ENCODE measurements at regions not wholly inside any gene's neighbourhood (a gene's known extent, or its start where the extent isn't known, plus 50 kb on each side); places are given as distances from the start of the nearest gene placed in this dataset.

DNA sequence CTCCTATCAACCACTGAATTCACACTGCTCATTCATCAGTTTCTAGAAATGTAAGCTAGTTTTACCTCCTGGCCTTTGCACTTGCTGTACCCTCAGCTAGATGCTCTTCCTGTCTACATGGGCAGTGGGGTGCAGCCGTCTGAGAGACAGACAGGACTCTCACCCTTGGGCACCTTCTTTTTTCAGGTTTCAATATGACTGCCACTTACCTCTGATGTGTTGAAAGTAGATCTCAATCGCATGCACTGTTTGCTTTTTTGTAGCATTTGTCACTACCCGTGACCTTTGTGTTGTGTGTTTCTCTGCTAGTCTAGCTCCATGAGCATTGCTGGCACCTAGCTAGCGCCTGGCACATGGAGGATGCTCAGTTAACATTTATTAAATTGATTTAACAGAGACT lies 403.1 kb upstream of the TRPC7 start:
- no peaks in the 10 kb centered on the region for H3K27me3 ChIP-seq
- H3K4me3 ChIP-seq, result no peak overlapping the region
- TF ChIP-seq CTCF (IDR thresholded peaks at IDR 0.05), result no peak
- no peak overlapping the region for H3K27ac ChIP-seq
- no peak for DNase-seq
- intact Hi-C loops (cut with DNase I), result loop anchor here in 1 of 2 donors (10.0 kb wide), 1 partner anchor 524 kb away; no protein-coding TSS in a partner anchor
- no peaks in the 10 kb centered on the region for H3K9me3 ChIP-seq
- no peak for ATAC-seq
- no peaks in the 10 kb centered on the region for H3K36me3 ChIP-seq
- no peaks in the 10 kb centered on the region for H3K4me1 ChIP-seq

DNA sequence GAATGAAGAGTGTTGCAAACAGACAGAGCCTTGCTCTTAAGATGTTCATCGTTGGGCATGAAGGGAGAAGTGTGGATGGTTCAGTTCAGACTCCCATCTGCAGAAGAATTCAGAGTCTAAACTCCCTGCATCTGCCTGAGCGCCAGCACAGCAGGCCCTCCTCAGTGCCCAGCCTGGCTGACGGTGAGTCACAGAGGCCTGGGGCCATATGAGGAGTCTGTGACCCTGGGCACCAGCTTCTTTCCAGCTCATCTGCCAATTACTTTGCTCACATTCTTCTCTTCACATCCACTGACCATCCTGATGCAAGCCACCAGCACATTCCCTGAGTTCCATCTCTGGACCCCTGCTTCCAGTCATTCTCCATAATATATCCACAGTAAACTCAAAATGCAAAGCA lies 401.1 kb upstream of the TRPC7 start:
- DNase-seq (no peak), ATAC-seq (no peak)
- Histone ChIP-seq H3K4me1 (no peaks in the 10 kb centered on the region), H3K4me3 (no peak overlapping the region), H3K36me3 (no peaks in the 10 kb centered on the region), H3K9me3 (no peaks in the 10 kb centered on the region), H3K27me3 (no peaks in the 10 kb centered on the region), H3K27ac (no peak overlapping the region)
- TF ChIP-seq CTCF (IDR thresholded peaks at IDR 0.05), result no peak
- intact Hi-C loops (cut with DNase I), result loop anchor here in 1 of 2 donors (10.0 kb wide), 1 partner anchor 522 kb away; no protein-coding TSS in a partner anchor

DNA sequence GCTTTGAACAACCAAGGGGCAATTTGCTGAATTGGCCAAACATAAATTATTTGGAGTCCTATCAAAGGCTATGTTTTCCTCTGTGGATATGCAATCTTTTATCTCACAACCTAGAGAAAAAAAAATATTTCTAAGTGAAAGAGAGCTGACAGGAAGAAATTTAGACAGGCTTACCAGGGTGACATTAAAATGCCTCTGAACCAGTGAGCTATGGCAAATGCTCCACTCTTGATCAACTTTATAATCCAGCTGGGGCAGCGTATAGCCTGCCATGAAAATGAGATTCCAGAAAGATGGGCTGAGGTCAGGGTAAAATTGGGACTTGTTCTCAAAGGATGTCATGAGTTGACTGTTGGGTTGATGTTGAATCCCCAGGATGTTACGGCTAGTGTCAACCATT lies 399.3 kb upstream of the TRPC7 start:
- no peaks in the 10 kb centered on the region for H3K4me1 ChIP-seq
- no peak overlapping the region for H3K27ac ChIP-seq
- no peaks in the 10 kb centered on the region for H3K36me3 ChIP-seq
- ATAC-seq (no peak), DNase-seq (no peak)
- H3K4me3 ChIP-seq, result no peak overlapping the region
- H3K9me3 ChIP-seq, result no peaks in the 10 kb centered on the region
- no peaks in the 10 kb centered on the region for H3K27me3 ChIP-seq
- no peak for TF ChIP-seq CTCF (IDR thresholded peaks at IDR 0.05)
- intact Hi-C loops (cut with DNase I), result loop anchor here in 1 of 2 donors (10.0 kb wide), 1 partner anchor 520 kb away; no protein-coding TSS in a partner anchor

GRCh38 chr5:136763548-136763947 lies 398.2 kb upstream of the TRPC7 start:
- H3K9me3 ChIP-seq, result no peaks in the 10 kb centered on the region
- H3K36me3 ChIP-seq, result no peaks in the 10 kb centered on the region
- H3K27ac ChIP-seq, result no peak overlapping the region
- H3K27me3 ChIP-seq, result no peaks in the 10 kb centered on the region
- ATAC-seq, result no peak
- DNase-seq, result no peak
- H3K4me3 ChIP-seq, result no peak overlapping the region
- no peak for TF ChIP-seq CTCF (IDR thresholded peaks at IDR 0.05)
- H3K4me1 ChIP-seq, result no peaks in the 10 kb centered on the region
- intact Hi-C loops (cut with DNase I), result loop anchor here in 1 of 2 donors (10.0 kb wide), 1 partner anchor 519 kb away; no protein-coding TSS in a partner anchor

DNA sequence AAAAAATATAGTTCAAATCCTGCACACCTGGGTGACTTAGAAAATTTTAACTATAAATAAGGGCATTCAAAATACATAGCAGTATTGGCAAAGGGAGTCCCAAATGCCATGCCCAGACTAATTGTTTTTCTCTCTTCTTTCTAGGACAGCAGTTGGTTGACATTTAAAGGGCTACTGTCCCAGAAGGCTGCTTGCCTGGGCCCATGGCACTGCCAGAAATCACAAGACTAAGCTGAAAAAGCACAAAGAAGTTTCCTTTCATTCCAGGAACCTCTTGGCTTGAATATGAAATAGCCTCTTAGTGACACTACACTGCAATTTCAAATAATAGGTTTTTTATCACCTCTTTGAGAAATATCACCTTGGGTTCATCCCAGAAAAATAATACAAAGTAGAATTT lies 388.9 kb upstream of the TRPC7 start:
- H3K36me3 ChIP-seq, result no peaks in the 10 kb centered on the region
- no peak overlapping the region for H3K4me3 ChIP-seq
- no peaks in the 10 kb centered on the region for H3K27me3 ChIP-seq
- H3K4me1 ChIP-seq, result no peaks in the 10 kb centered on the region
- no peak overlapping the region for H3K27ac ChIP-seq
- intact Hi-C loops (cut with DNase I), result no loop called here
- no peak for ATAC-seq
- no peaks in the 10 kb centered on the region for H3K9me3 ChIP-seq
- no peak for DNase-seq
- TF ChIP-seq CTCF (IDR thresholded peaks at IDR 0.05), result no peak

Measured in left lung (tissue), 4 donors.